Activated naive CD4-positive, alpha-beta T cell treated with anti-CD3 and anti-CD28 coated beads, Interleukin-2, amount 50 U/mL, for 72 hours (primary cell): ENCODE measurements at regions not wholly inside any gene's neighbourhood (a gene's known extent, or its start where the extent isn't known, plus 50 kb on each side); places are given as distances from the start of the nearest gene placed in this dataset.

ENCODE experiments used
- ATAC-seq, 2 donors: fragments of 150-1000 bp; cut with Tn5 transposase; 2 replicates each; pipeline ENCODE4 v1.10.0; 2021; ENCODE audit warnings: mild to moderate bottlenecking in 2 of 2, moderate library complexity in 2 of 2
- DNase-seq, 2 donors: peaks; one replicate each; pipeline ENCODE4 v3.0.0; 2021 to 2022; ENCODE audit warnings: low spot score in 2 of 2
- H3K27ac Mint-ChIP-seq, 2 donors: one replicate each; pipeline ENCODE4 v1.8.0; 2022; ENCODE audit warnings: mild to moderate bottlenecking in 2 of 2, mixed read lengths in 2 of 2
- H3K36me3 Mint-ChIP-seq, 2 donors: one replicate each; pipeline ENCODE4 v1.8.0; 2022; ENCODE audit warnings: mixed read lengths in 2 of 2
- H3K9me3 Mint-ChIP-seq, 2 donors: one replicate each; pipeline ENCODE4 v1.8.0; 2022; ENCODE audit warnings: mixed read lengths in 2 of 2

GRCh38 chr11:80533463-80533862 lies 1092.6 kb upstream of the TENM4 start:
- H3K9me3 Mint-ChIP-seq = peaks cover 19 to 21% of the 10 kb centered on the region in 2 donors

GRCh38 chr11:80532633-80533232 lies 1091.9 kb upstream of the TENM4 start:
- Mint-ChIP-seq H3K9me3 (peaks cover 17 to 19% of the 10 kb centered on the region in 2 donors), H3K36me3 (peaks cover 0 to 5% of the 10 kb centered on the region in 2 donors), H3K27ac (no peak overlapping the region)
- ATAC-seq = no peak
- no peak for DNase-seq

More at GRCh38 chr11:80533463-80533862, 1092.6 kb upstream of the TENM4 start:
- no peak for DNase-seq
- Mint-ChIP-seq H3K27ac (no peak overlapping the region), H3K36me3 (peaks cover 0 to 5% of the 10 kb centered on the region in 2 donors)
- no peak for ATAC-seq

- ATAC-seq (no peak), DNase-seq (no peak)
- Mint-ChIP-seq H3K36me3 (peaks cover 0 to 5% of the 10 kb centered on the region in 2 donors), H3K27ac (no peak overlapping the region), H3K9me3 (peaks cover 13 to 25% of the 10 kb centered on the region in 2 donors)
Observed at GRCh38 chr11:80529726-80530125, 1088.9 kb upstream of the TENM4 start.

GRCh38 chr11:80525663-80526405 lies 1085.0 kb upstream of the TENM4 start:
- Mint-ChIP-seq H3K27ac (no peak overlapping the region), H3K36me3 (no peaks in the 10 kb centered on the region), H3K9me3 (peaks cover 4 to 15% of the 10 kb centered on the region in 2 donors)
- DNase-seq (no peak), ATAC-seq (no peak)

- H3K27ac Mint-ChIP-seq = no peak overlapping the region
- H3K9me3 Mint-ChIP-seq = peaks cover 4 to 15% of the 10 kb centered on the region in 2 donors
- H3K36me3 Mint-ChIP-seq = no peaks in the 10 kb centered on the region
- DNase-seq (no peak), ATAC-seq (no peak)
Observed at GRCh38 chr11:80524349-80524748, 1083.5 kb upstream of the TENM4 start.

- H3K36me3 Mint-ChIP-seq = no peaks in the 10 kb centered on the region
- ATAC-seq (no peak), DNase-seq (no peak)
- peaks cover 0 to 10% of the 10 kb centered on the region in 2 donors for H3K9me3 Mint-ChIP-seq
- H3K27ac Mint-ChIP-seq = no peak overlapping the region
Observed at GRCh38 chr11:80523057-80523456, 1082.2 kb upstream of the TENM4 start.

GRCh38 chr11:80521592-80521991 lies 1080.8 kb upstream of the TENM4 start:
- Mint-ChIP-seq H3K36me3 (peaks cover 0 to 4% of the 10 kb centered on the region in 2 donors), H3K27ac (no peak overlapping the region), H3K9me3 (peaks cover 5 to 18% of the 10 kb centered on the region in 2 donors)
- no peak for DNase-seq
- no peak for ATAC-seq

- DNase-seq (no peak), ATAC-seq (no peak)
- peaks cover 0 to 4% of the 10 kb centered on the region in 2 donors for H3K36me3 Mint-ChIP-seq
- peaks cover 5 to 15% of the 10 kb centered on the region in 2 donors for H3K9me3 Mint-ChIP-seq
- H3K27ac Mint-ChIP-seq = no peak overlapping the region
Observed at GRCh38 chr11:80520507-80520887, 1079.7 kb upstream of the TENM4 start.

- no peak for ATAC-seq
- peaks cover 0 to 4% of the 10 kb centered on the region in 2 donors for H3K36me3 Mint-ChIP-seq
- no peak overlapping the region for H3K27ac Mint-ChIP-seq
Observed at GRCh38 chr11:80519596-80520506, 1079.0 kb upstream of the TENM4 start.

GRCh38 chr11:80517701-80518100 lies 1076.9 kb upstream of the TENM4 start:
- no peak for ATAC-seq
- Mint-ChIP-seq H3K36me3 (peaks cover 0 to 4% of the 10 kb centered on the region in 2 donors), H3K9me3 (peaks cover 8 to 18% of the 10 kb centered on the region in 2 donors), H3K27ac (no peak overlapping the region)
- DNase-seq = no peak

More at GRCh38 chr11:80519596-80520506, 1079.0 kb upstream of the TENM4 start:
- no peak for DNase-seq
- H3K9me3 Mint-ChIP-seq = peaks cover 5 to 8% of the 10 kb centered on the region in 2 donors

- no peak for ATAC-seq
- H3K36me3 Mint-ChIP-seq = peaks cover 0 to 4% of the 10 kb centered on the region in 2 donors
- DNase-seq = no peak
- H3K9me3 Mint-ChIP-seq = peaks cover 8 to 23% of the 10 kb centered on the region in 2 donors
- H3K27ac Mint-ChIP-seq = no peak overlapping the region
Observed at GRCh38 chr11:80515097-80515496, 1074.3 kb upstream of the TENM4 start.

GRCh38 chr11:80512491-80512890 lies 1071.7 kb upstream of the TENM4 start:
- peaks cover 0 to 12% of the 10 kb centered on the region in 2 donors for H3K36me3 Mint-ChIP-seq
- DNase-seq = no peak
- no peak overlapping the region for H3K27ac Mint-ChIP-seq
- H3K9me3 Mint-ChIP-seq = peaks cover 13 to 29% of the 10 kb centered on the region in 2 donors
- no peak for ATAC-seq

- H3K36me3 Mint-ChIP-seq = peaks cover 0 to 23% of the 10 kb centered on the region in 2 donors
- no peak overlapping the region for H3K27ac Mint-ChIP-seq
- ATAC-seq = no peak
- no peak for DNase-seq
- H3K9me3 Mint-ChIP-seq = peaks cover 13 to 16% of the 10 kb centered on the region in 2 donors
Observed at GRCh38 chr11:80505771-80506170, 1064.9 kb upstream of the TENM4 start.

GRCh38 chr11:80503990-80504389 lies 1063.2 kb upstream of the TENM4 start:
- Mint-ChIP-seq H3K9me3 (peaks cover 20 to 25% of the 10 kb centered on the region in 2 donors), H3K27ac (no peak overlapping the region), H3K36me3 (peaks cover 0 to 23% of the 10 kb centered on the region in 2 donors)
- no peak for ATAC-seq
- DNase-seq = no peak

- peaks cover 0 to 16% of the 10 kb centered on the region in 2 donors for H3K36me3 Mint-ChIP-seq
- H3K27ac Mint-ChIP-seq = no peak overlapping the region
- no peak for ATAC-seq
- H3K9me3 Mint-ChIP-seq = peaks cover 18 to 19% of the 10 kb centered on the region in 2 donors
- no peak for DNase-seq
Observed at GRCh38 chr11:80502511-80502910, 1061.7 kb upstream of the TENM4 start.

- DNase-seq (no peak), ATAC-seq (no peak)
- Mint-ChIP-seq H3K36me3 (no peaks in the 10 kb centered on the region), H3K9me3 (peaks cover 5 to 12% of the 10 kb centered on the region in 2 donors), H3K27ac (no peak overlapping the region)
Observed at GRCh38 chr11:80495116-80495515, 1054.3 kb upstream of the TENM4 start.

GRCh38 chr11:80487952-80488351 lies 1047.1 kb upstream of the TENM4 start:
- Mint-ChIP-seq H3K27ac (no peak overlapping the region), H3K36me3 (peaks cover 0 to 6% of the 10 kb centered on the region in 2 donors), H3K9me3 (peaks cover 25 to 28% of the 10 kb centered on the region in 2 donors)
- no peak for DNase-seq
- no peak for ATAC-seq
